ENCODE measurements at regions not wholly inside any gene's neighbourhood (a gene's known extent, or its start where the extent isn't known, plus 50 kb on each side); places are given as distances from the start of the nearest gene placed in this dataset.

- TF ChIP-seq CTCF (conservative IDR thresholded peaks at IDR 0.05) (no peak), ZFX (IDR thresholded peaks at IDR 0.05) (no peak)
Observed at GRCh38 chr16:85162478-85163277, 50.4 kb upstream of the CIBAR2 start.

All from C4-2B (cell line).